Tongue (tissue), 1 donor: ENCODE measurements at regions not wholly inside any gene's neighbourhood (a gene's known extent, or its start where the extent isn't known, plus 50 kb on each side); places are given as distances from the start of the nearest gene placed in this dataset.
A peak's percentile ranks its signal among the peaks of the same experiment; 100 is the strongest.

ENCODE experiments used
- DNase-seq: peaks from one replicate; pipeline ENCODE4 v3.0.0-alpha.2; 2015

DNA sequence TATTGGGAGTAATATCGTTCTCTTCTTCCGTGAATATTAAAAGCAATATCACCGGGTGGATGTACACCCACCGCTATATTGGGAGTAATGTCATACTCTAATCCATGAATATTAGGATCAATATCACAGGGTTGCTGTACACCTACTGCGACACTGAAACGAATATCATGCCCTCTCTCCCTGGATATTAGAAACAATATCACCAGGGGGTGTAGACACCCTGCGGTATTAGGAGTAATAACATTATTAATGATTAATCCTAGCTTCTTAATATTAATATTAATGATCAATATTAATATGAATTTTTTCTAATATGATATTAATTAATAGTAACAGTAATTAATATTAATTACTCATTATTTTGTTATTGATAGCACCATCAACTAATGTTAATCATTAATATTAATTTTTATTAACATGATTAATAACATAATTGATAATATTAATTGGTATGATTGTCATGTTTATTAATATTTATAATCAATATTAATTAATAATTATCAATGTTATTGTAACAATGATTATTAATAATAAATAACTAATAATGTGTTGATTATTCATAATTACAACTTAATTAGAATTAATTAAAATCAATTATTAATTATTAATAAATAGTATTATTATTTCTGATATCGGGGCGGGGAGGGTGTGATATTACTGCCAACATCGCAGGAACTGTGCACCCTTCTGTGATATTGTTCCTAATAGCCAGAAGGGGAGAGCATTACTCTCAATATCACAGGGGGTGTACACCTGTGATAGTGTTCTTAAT lies 121.3 kb upstream of the C1GALT1 start:
- no peak for DNase-seq

DNA sequence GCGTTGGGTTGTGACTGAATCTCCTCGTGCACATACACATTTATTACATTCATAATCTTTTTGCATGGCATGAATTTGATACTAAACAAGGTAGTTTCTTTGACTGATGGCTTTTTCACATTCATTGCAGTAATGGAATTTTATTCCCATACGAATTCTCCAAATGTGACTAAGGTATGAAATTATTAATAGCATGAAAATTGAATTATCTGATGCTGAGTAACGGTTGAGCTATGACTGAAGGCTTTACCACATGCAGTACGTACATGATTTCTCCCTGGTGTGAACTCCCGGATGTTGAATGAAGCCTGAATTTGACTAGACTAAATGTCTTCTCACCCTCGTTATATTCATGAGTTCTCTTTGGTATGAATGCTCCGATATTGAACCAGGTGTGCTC lies 104.4 kb upstream of the C1GALT1 start:
- no peak for DNase-seq

DNA sequence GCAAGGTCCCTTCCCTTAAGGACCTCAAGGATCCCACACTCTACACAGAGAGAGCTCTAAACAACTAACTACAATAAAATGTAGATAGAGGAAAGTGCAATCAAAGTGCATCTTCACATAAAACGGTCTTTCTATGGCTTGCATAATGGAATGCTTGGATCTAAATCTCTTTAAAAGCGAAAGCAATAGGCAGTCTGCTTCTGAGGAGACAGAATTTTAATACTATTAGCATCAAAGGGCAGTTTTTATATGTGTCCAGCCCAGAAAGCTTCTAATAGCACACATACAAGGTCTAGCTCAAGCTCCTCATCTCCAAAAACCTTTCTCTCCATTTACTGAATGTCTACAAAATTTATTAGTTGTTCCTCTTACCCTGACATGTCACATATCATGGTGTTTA lies 101.5 kb upstream of the C1GALT1 start:
- no peak for DNase-seq

DNA sequence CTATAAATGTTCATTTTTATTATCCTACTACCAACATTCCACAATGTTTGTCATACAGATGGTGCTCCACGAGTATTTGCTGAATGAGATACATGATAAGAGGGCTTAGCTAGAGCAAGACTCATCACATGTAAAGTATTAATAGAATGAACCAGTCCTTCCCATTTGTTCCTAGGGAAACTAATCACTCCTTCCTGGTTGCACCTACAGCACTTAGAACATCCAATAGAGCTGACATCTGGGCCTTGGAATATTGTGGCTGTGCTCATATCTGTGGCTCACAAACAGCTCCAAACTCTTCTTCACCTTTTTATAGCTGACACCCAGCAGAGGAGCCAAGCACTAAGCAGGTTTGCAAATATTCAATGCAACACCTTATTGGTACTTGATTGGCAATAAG lies 91.9 kb upstream of the C1GALT1 start:
- no peak for DNase-seq

DNA sequence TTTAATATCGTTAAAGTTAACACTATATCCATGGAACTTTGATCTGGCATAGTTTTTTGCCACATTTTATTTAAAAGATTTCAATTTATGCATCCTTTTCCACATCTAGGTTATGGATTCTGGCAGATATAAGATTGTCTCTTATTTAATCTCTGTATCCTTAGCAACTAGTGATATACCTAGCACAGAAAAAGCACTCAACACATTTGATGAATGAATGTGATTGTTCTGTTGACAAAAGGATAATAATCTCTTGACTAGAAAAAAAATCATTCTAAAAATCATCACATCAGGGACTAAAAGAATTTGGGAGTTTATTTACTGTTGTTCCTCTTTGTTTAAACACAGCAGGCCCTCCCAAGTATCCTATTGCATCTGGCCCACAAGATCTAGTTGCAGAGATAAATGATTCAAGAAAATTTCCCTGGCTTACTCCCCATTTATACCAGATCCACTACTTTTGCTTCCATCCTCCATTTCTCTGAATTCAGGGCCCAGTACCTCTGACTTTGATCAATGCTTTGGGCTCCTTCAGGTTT lies 84.0 kb upstream of the C1GALT1 start:
- DNase-seq: no peak

DNA sequence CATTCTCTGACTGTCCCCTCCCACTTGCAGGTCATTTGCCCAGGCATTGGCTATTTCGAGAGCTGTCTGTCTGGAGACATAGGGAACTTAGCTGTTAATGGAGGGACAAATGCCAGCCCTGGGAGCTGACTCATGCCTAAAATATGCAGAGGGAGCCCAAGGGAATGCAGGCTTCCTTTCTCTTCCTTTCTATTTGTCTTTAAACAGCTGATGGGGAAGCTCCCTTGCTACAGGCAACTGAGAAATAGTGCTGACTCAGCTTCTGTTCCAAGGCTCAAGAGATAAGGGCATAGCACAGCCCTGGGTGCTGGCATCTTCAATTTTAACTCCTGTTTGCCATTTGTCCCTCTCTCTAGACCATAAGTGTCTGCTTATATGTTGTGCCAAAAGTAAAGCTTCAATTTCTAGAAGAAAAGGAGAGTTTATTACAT lies 82.7 kb upstream of the C1GALT1 start:
- peak; percentile 88 for DNase-seq

DNA sequence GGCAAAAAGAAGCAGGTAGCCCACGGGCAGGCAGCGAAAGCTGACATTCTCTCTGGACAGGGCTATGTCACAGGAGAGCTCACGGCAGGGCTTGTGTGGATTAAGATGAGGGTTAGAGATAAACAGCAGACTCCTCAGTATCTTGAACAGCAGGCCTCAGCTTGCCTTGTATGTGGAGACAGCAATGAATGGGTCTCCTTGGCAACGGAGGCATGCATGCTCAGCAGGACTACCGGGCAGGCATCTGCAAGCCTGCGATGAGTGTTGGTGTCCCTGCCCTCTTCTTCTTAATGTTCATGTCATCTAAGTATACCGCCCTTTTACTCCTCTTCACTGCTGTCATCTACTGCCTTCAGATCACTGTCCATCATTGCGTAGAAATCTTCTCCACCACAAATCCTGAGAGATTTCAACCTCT lies 81.9 kb upstream of the C1GALT1 start:
- peak; percentile 71 for DNase-seq

DNA sequence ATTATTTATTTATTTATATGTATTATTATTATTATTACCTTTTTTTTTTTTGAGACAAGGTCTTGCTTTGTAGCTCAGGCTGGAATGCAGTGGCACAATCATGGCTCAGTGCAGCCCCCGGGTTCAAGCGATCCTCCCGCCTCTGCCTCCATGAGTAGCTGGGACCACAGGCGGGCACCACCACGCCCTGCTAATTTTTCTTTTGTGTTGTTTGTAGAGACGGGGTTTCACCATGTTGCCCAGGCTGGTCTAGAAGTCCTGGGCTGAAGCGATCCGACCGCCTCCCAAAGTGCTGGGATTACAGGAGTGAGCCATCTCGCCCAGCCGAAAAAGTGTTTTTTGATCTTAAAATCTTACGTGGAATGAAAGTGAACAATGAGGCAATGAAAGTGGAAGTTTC lies 79.4 kb upstream of the C1GALT1 start:
- no peak for DNase-seq

DNA sequence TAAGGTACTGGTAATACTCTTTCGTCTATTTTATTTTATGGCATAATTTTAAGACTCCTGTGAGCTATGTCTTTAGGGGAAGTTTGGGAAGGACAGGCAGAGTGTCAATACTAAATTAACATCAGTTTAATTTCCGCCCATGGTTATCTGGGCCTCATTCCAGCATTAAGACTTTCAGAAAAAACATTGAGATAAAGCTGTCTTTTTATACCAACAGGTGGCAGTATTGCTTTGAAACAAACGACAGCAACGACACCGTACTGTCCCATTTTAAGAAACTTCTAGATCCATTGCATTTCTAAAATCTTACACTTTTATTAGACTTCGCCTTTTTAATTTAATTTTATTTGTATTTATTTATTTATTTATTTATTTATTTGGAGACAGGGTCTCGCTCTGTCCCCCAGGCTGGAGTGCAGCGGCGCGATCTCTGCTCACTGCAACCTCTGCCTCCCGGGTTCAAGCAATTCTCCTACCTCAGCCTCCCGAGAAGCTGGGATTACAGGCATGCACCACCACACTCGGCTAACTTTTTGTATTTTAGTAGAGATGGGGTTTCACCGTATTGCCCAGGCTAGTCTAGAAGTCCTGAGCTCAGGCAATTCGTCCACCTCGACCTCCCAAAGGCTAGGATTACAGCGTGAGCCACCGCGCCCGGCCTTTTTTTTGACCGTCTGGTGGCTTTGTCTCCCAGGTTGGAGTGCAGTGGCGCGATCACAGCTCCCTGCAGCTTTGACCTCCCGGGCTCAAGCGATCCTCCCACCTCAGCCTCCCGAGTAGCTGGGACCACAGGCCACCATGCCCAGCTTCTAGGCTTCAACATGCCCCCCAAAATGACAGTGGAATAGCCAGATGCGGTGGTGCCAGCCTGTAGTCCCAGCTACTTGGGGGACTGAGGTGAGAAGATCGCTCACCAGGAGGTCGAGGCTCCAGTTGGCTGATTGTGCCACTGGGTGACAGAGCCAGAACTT lies 78.7 kb upstream of the C1GALT1 start:
- peak; percentile 69 for DNase-seq

DNA sequence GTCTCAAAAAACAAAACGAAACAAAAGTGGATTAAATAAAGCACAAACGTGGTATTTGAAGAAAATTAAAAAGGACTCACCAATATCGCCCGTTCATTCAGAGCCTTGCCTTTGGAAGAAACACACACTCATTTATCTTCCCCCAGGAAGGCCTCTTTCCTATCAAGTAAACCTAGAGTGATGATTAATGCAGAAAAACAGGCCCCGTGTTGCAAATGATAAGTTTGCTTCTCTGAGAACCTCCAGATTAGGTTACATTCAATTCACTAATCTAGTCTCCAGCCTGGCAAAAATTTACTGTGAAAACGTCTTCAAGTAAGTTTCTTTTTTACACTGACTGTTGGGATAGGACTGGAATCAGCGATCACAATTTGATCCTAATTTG lies 78.0 kb upstream of the C1GALT1 start:
- no peak for DNase-seq

DNA sequence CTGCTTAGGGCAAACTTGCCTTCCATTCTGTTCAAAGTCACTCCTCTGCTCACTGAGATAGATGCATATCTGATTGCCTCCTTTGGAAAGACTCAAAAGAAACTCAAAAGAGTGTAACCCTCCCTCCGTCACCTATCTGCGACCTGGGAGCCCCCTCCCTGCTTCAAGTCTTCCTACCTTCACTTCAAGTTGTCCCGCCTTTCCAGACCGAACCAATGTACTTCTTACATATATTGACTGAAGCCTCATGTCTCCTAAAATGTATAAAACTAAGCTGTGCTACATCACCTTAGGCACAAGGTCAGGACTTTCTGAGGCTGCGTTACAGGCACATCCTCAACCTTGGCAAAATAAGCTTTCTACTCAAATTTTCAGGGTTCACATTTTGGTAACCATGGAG lies 77.4 kb upstream of the C1GALT1 start:
- no peak for DNase-seq

DNA sequence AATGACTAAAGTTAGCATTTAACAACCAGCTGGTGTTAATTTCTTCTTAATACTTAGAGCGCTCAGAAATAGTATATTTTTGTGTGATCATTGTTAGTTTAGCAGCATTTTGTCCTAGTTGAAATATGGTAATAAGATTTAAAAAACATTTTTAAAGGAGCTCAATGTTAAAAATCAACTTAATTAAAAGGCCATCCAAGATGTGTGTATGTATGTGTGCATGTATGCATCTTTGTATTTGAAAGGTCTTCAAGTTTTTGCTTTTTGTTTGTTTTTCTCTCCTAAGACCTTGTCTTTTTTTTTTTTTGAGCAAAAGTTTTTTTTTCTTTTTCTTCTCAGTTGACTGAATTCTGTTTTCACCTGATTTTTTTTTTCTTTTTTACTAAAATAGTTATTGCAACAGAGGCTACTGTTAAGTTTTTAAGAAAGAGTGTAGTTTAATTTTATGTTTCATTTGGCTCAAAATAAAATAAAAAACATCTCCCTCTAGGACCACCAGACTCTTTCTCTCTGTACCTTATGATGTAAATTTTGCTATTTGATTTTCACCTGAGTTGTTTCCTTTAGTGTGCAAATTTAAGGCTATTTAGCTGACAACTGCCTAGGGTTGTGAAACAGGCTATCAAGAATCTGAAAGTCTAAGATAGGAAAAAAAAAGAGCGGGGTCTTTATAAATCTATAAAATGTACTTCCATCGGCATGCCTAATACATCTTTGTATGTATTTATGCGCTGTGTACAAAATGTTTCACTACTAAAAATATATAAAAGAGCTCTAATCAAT lies 76.4 kb upstream of the C1GALT1 start:
- no peak for DNase-seq

DNA sequence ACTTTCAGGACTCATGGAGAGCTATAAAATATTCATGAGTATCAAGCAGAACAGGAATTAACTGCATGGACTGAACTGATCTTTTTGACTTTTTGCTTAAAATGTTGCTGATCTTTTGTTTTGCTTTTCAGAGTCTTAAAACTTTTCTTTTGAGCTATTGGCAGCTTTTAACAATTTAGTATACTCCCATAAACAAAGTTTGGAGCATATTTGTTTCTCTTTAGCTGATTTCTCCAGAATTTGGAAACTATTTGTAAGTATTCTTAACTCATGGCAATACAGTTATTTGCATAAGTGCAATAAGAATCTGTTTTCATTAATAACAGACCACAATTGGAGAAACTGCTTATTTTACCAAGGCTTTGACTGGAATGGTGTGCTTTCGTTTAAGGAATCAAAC lies 73.4 kb upstream of the C1GALT1 start:
- DNase-seq: no peak

DNA sequence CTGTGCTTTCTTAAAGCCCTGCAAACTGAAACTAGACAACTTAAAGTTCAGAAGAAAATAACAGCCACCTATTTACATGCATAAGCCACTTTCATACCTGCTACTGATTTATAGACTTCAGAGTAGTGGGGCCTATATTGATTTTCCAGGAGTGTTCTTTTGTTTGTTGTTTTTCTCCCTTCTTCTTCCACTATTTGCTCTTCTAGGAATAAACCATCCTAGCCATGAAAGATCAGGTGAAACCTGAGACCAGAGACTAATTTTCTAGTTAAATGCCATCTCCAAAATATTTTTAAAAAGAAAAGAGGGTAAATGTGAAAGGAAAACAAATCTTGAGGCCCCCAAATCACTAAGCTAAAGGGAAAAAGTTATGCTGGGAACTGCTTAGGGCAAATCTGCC lies 72.4 kb upstream of the C1GALT1 start:
- DNase-seq: no peak

DNA sequence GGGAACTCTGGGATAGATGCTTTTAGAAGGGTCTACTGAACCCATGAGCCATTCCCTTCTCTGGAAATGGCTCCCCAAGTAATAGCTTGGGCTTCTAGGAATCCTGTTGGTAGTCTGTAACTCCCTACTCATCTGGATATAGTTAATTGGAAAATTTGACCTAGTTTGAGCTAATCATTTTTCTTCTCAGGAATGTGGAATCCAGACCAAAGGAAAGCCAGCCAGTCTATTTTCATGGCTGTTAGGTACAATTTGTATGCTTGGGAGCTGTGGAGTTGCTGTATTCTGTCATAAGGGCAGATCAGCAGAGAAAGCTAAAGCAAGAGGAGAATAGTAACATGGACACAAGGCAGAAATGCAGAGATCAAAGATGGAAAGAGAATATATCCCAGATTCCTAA lies 71.6 kb upstream of the C1GALT1 start:
- DNase-seq: no peak

DNA sequence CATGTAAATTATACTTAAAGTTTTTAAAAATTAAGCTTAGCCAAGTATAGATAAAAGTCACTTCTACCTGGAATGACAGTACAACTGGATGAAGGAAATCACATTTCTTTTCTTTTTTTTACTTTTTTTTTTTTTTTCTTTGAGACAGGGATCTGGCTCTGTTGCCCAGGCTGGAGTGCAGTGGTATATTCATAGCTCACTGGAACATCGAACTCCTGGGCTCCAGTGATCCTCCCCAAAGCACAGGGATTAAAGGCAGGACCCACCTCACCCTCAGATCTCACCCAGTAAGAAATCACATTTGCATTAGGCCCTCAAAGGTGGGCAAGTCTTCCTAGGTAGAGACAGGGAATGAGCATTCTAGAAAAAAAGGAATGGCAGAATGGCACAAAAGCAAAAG lies 69.5 kb upstream of the C1GALT1 start:
- DNase-seq: no peak

DNA sequence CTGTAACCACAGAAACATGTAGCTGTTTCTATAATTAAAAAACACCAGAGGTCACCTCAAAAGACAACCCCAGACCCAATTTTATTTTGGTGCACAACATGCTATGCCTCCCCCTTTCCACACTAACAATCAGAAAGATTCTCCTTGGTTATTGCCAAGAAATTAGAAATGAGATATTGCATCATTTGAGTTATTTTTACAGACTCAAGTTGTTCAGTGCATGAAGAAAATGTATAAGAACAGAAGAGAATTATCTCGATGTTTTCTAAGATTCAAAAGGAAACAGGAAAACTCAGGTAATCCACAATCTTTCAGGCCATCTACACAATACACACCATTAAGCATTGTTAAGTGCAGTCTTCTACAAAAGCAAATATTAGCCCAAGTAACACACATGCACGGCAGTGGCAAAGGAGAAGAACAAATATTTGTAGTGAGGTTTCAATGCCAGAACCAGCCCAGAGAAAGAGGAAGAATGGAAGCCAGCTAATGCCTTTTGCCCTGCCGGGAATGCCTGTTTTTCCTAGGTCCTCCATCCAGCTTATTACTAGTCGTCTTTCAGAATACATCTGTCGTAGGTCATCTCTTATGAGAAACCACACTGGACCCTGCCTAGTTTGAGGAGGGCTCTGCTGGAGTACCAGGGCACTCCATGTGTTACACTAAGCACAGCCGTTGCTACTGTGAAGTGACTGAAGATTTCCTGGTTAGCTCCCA lies 67.6 kb upstream of the C1GALT1 start:
- DNase-seq: no peak

DNA sequence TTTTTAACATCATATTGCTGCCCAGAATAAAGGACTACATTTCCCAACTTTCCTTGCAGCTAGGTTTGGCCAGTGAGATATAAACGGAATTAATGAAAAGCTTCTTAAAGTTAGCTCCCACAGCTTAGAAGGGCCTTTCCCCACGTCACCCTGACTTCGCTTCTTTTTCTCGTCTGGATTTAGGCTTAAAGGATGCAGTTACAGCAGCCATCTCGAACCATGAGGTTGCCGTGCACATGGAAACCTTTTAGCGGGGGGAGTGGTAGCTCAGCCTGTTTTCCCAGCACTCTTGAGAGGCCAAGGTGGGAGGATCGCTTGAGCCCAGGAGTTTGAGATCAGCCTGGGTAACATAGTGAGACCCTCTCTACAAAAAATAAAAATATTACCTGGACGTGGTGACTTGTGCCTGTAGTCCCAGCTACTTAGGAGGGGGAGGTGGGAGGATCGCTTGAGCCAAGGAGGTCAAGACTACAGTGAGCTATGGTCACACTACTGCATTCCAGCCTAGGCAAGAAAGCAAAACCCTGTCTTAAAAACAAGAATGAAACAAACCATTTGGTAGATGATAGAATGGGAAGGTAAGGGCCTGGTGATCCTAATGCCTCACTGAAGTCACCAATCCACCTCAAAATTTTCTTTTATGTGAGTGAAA lies 64.3 kb upstream of the C1GALT1 start:
- no peak for DNase-seq

DNA sequence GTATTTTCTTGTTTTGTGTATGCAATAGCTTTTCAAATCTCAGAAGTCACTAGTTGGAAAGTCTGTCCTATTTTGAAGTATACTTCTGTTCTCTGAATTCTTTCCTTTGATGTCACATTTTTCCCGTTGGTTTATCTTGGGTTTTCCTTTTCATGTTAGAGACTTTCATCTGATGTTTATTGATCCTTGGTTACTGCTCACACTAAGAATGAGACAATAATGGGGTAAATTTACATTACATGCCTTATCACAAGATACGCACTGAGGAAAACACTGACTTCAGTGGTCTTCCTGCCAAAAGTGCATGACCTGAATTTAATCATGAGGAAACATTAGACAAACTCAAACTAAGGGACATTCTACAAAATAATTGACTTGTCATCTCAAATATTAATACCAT lies 63.5 kb upstream of the C1GALT1 start:
- no peak for DNase-seq

DNA sequence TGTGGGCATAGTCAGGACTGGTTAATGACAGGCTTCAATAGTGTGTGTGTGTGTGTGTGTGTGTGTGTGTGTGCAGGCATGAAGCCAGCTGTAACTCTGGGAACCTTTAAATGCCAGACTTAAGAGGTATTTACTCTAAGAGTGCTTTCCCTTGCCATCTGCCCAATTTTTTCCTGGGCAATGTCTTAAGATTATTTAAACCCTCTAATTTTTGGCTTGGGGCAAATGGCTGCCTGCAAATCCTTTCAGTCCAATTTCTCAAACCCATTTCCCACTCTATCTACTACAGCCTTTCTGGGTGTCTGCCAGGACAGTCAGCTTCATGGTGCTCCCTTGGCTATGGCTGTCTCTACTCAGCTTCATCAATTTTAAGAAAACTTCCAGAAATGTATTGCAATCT lies 62.6 kb upstream of the C1GALT1 start:
- DNase-seq: no peak

DNA sequence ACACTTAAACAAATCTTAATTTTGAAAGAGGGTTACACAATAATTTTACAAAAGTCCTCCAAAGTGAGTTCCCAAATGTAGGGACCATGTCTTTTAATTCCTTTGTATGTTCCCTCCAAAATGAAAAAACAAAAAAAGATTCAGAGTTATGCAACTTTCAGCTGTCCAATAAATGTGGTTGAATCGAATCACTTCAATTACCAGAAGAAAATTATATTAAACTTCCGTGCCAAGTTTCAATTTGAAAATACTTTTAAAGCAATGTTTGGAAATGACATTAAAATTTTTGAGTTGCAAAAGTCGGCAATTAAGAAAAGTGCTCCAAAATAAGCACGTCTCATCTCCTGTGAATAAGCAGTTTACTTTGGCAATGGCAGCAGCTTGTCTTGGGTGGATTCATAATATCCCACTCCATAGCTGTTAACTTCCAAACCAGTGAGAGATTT lies 60.3 kb upstream of the C1GALT1 start:
- DNase-seq: no peak
